ENCODE measurements at regions not wholly inside any gene's neighbourhood (a gene's known extent, or its start where the extent isn't known, plus 50 kb on each side); places are given as distances from the start of the nearest gene placed in this dataset.

GRCh38 chr9:89820337-89820736 is 215.5 kb downstream of the GADD45G start:
- no peak for DNase-seq (ENCODE audit: low read depth in 4 of 4, low spot score in 2 of 4)

GRCh38 chr9:89821081-89821480 is 216.3 kb downstream of the GADD45G start:
- DNase-seq (ENCODE audit: low read depth in 4 of 4, low spot score in 2 of 4), result no peak

GRCh38 chr9:89822996-89823395 is 218.2 kb downstream of the GADD45G start:
- DNase-seq (ENCODE audit: low read depth in 4 of 4, low spot score in 2 of 4), result no peak

GRCh38 chr9:89825669-89826068 is 220.9 kb downstream of the GADD45G start:
- no peak for DNase-seq (ENCODE audit: low read depth in 4 of 4, low spot score in 2 of 4)

- DNase-seq (ENCODE audit: low read depth in 4 of 4, low spot score in 2 of 4), result no peak
Measured at GRCh38 chr9:89826186-89826585, 221.4 kb downstream of the GADD45G start.

GRCh38 chr9:89829346-89829745 is 224.5 kb downstream of the GADD45G start:
- DNase-seq (ENCODE audit: low read depth in 4 of 4, low spot score in 2 of 4), result no peak

GRCh38 chr9:89835666-89836065 is 230.9 kb downstream of the GADD45G start:
- DNase-seq (ENCODE audit: low read depth in 4 of 4, low spot score in 2 of 4), result no peak

- no peak for DNase-seq (ENCODE audit: low read depth in 4 of 4, low spot score in 2 of 4)
Measured at GRCh38 chr9:89837162-89837933, 232.5 kb downstream of the GADD45G start.

GRCh38 chr9:89837934-89838310 is 233.1 kb downstream of the GADD45G start:
- no peak for DNase-seq (ENCODE audit: low read depth in 4 of 4, low spot score in 2 of 4)

GRCh38 chr9:89838621-89839020 is 233.8 kb downstream of the GADD45G start:
- DNase-seq (ENCODE audit: low read depth in 4 of 4, low spot score in 2 of 4), result no peak

GRCh38 chr9:89839449-89839848 is 234.6 kb downstream of the GADD45G start:
- no peak for DNase-seq (ENCODE audit: low read depth in 4 of 4, low spot score in 2 of 4)

GRCh38 chr9:89839952-89840351 is 235.1 kb downstream of the GADD45G start:
- no peak for DNase-seq (ENCODE audit: low read depth in 4 of 4, low spot score in 2 of 4)

- DNase-seq (ENCODE audit: low read depth in 4 of 4, low spot score in 2 of 4), result no peak
Measured at GRCh38 chr9:89841456-89841855, 236.6 kb downstream of the GADD45G start.

- DNase-seq (ENCODE audit: low read depth in 4 of 4, low spot score in 2 of 4), result no peak
Measured at GRCh38 chr9:89842267-89842768, 237.5 kb downstream of the GADD45G start.

- no peak for DNase-seq (ENCODE audit: low read depth in 4 of 4, low spot score in 2 of 4)
Measured at GRCh38 chr9:89843074-89843473, 238.3 kb downstream of the GADD45G start.

- no peak for DNase-seq (ENCODE audit: low read depth in 4 of 4, low spot score in 2 of 4)
Measured at GRCh38 chr9:89843591-89843990, 238.8 kb downstream of the GADD45G start.

GRCh38 chr9:89844075-89844474 is 239.3 kb downstream of the GADD45G start:
- no peak for DNase-seq (ENCODE audit: low read depth in 4 of 4, low spot score in 2 of 4)

GRCh38 chr9:89844535-89844934 is 239.7 kb downstream of the GADD45G start:
- no peak for DNase-seq (ENCODE audit: low read depth in 4 of 4, low spot score in 2 of 4)

GRCh38 chr9:89845321-89845720 is 240.5 kb downstream of the GADD45G start:
- no peak for DNase-seq (ENCODE audit: low read depth in 4 of 4, low spot score in 2 of 4)

- DNase-seq (ENCODE audit: low read depth in 4 of 4, low spot score in 2 of 4), result no peak
Measured at GRCh38 chr9:89845862-89846261, 241.1 kb downstream of the GADD45G start.

GRCh38 chr9:89848060-89849040 is 243.5 kb downstream of the GADD45G start:
- DNase-seq (ENCODE audit: low read depth in 4 of 4, low spot score in 2 of 4), result no peak
